ENCODE measurements at regions not wholly inside any gene's neighbourhood (a gene's known extent, or its start where the extent isn't known, plus 50 kb on each side); places are given as distances from the start of the nearest gene placed in this dataset.

DNA sequence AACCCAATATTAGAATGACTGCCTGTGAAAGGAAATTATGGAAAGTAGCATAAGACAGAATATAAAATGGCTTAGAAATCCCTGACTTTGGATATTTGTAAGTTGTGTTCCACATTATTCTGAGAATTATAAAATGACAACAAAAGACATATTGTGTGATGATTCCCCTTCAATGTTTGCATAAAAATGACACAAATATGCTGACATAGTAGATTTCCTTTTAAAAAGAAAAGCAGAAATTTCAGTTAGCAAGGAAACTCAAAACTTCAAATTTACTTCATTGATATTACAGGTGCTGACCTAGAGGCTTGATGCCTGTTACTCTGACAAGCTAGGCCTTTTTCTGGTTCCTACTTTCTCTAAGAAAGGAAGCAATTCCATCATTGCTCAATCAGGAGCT is 816.9 kb upstream of the HS3ST5 start:
- DNase-seq (ENCODE audit: low spot score) (no peak), ATAC-seq (no peak)
- H3K36me3 Mint-ChIP-seq: no peaks in the 10 kb centered on the region
- TF ChIP-seq CREB1 (CRISPR knock-in tag; IDR thresholded peaks at IDR 0.05) (no peak), TCF7 (CRISPR knock-in tag; IDR thresholded peaks at IDR 0.05; ENCODE audit: low read depth) (no peak), GTF2I (CRISPR knock-in tag; conservative IDR thresholded peaks at IDR 0.05) (no peak), ZNF416 (CRISPR knock-in tag; IDR thresholded peaks at IDR 0.05) (no peak), GABPB1 (CRISPR knock-in tag; IDR thresholded peaks at IDR 0.05) (no peak), ZNF138 (CRISPR knock-in tag; conservative IDR thresholded peaks at IDR 0.05) (no peak), TEAD1 (CRISPR knock-in tag; IDR thresholded peaks at IDR 0.05) (no peak), TP53 (CRISPR knock-in tag; IDR thresholded peaks at IDR 0.05) (no peak), PRRX2 (CRISPR knock-in tag; IDR thresholded peaks at IDR 0.05) (no peak)
- TF ChIP-seq, protein P1, sequence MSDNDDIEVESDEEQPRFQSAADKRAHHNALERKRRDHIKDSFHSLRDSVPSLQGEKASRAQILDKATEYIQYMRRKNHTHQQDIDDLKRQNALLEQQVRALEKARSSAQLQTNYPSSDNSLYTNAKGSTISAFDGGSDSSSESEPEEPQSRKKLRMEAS (CRISPR knock-in tag; IDR thresholded peaks at IDR 0.05): no peak
- TF ChIP-seq, protein P2, sequence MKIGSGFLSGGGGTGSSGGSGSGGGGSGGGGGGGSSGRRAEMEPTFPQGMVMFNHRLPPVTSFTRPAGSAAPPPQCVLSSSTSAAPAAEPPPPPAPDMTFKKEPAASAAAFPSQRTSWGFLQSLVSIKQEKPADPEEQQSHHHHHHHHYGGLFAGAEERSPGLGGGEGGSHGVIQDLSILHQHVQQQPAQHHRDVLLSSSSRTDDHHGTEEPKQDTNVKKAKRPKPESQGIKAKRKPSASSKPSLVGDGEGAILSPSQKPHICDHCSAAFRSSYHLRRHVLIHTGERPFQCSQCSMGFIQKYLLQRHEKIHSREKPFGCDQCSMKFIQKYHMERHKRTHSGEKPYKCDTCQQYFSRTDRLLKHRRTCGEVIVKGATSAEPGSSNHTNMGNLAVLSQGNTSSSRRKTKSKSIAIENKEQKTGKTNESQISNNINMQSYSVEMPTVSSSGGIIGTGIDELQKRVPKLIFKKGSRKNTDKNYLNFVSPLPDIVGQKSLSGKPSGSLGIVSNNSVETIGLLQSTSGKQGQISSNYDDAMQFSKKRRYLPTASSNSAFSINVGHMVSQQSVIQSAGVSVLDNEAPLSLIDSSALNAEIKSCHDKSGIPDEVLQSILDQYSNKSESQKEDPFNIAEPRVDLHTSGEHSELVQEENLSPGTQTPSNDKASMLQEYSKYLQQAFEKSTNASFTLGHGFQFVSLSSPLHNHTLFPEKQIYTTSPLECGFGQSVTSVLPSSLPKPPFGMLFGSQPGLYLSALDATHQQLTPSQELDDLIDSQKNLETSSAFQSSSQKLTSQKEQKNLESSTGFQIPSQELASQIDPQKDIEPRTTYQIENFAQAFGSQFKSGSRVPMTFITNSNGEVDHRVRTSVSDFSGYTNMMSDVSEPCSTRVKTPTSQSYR (CRISPR knock-in tag; IDR thresholded peaks at IDR 0.05): no peak
- TF ChIP-seq, protein P3, sequence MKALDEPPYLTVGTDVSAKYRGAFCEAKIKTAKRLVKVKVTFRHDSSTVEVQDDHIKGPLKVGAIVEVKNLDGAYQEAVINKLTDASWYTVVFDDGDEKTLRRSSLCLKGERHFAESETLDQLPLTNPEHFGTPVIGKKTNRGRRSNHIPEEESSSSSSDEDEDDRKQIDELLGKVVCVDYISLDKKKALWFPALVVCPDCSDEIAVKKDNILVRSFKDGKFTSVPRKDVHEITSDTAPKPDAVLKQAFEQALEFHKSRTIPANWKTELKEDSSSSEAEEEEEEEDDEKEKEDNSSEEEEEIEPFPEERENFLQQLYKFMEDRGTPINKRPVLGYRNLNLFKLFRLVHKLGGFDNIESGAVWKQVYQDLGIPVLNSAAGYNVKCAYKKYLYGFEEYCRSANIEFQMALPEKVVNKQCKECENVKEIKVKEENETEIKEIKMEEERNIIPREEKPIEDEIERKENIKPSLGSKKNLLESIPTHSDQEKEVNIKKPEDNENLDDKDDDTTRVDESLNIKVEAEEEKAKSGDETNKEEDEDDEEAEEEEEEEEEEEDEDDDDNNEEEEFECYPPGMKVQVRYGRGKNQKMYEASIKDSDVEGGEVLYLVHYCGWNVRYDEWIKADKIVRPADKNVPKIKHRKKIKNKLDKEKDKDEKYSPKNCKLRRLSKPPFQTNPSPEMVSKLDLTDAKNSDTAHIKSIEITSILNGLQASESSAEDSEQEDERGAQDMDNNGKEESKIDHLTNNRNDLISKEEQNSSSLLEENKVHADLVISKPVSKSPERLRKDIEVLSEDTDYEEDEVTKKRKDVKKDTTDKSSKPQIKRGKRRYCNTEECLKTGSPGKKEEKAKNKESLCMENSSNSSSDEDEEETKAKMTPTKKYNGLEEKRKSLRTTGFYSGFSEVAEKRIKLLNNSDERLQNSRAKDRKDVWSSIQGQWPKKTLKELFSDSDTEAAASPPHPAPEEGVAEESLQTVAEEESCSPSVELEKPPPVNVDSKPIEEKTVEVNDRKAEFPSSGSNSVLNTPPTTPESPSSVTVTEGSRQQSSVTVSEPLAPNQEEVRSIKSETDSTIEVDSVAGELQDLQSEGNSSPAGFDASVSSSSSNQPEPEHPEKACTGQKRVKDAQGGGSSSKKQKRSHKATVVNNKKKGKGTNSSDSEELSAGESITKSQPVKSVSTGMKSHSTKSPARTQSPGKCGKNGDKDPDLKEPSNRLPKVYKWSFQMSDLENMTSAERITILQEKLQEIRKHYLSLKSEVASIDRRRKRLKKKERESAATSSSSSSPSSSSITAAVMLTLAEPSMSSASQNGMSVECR (CRISPR knock-in tag; IDR thresholded peaks at IDR 0.05; ENCODE audit: borderline replicate concordance): no peak
- TF ChIP-seq, protein P4, sequence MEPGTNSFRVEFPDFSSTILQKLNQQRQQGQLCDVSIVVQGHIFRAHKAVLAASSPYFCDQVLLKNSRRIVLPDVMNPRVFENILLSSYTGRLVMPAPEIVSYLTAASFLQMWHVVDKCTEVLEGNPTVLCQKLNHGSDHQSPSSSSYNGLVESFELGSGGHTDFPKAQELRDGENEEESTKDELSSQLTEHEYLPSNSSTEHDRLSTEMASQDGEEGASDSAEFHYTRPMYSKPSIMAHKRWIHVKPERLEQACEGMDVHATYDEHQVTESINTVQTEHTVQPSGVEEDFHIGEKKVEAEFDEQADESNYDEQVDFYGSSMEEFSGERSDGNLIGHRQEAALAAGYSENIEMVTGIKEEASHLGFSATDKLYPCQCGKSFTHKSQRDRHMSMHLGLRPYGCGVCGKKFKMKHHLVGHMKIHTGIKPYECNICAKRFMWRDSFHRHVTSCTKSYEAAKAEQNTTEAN (CRISPR knock-in tag; IDR thresholded peaks at IDR 0.05): no peak
- TF ChIP-seq, protein P5, sequence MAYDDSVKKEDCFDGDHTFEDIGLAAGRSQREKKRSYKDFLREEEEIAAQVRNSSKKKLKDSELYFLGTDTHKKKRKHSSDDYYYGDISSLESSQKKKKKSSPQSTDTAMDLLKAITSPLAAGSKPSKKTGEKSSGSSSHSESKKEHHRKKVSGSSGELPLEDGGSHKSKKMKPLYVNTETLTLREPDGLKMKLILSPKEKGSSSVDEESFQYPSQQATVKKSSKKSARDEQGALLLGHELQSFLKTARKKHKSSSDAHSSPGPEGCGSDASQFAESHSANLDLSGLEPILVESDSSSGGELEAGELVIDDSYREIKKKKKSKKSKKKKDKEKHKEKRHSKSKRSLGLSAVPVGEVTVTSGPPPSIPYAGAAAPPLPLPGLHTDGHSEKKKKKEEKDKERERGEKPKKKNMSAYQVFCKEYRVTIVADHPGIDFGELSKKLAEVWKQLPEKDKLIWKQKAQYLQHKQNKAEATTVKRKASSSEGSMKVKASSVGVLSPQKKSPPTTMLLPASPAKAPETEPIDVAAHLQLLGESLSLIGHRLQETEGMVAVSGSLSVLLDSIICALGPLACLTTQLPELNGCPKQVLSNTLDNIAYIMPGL (CRISPR knock-in tag; IDR thresholded peaks at IDR 0.05): no peak
- TF ChIP-seq, protein P6, sequence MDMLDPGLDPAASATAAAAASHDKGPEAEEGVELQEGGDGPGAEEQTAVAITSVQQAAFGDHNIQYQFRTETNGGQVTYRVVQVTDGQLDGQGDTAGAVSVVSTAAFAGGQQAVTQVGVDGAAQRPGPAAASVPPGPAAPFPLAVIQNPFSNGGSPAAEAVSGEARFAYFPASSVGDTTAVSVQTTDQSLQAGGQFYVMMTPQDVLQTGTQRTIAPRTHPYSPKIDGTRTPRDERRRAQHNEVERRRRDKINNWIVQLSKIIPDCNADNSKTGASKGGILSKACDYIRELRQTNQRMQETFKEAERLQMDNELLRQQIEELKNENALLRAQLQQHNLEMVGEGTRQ (CRISPR knock-in tag; IDR thresholded peaks at IDR 0.05): no peak
- ChIA-PET CTCF (no interaction called here), POLR2A (no interaction called here)
- H3K27me3 Mint-ChIP-seq (ENCODE audit: low read depth): 0 out of 2 replicates have a peak, but pooled peaks cover 3% of the 10 kb centered on the region
- H3K4me1 Mint-ChIP-seq: no peaks in the 10 kb centered on the region
- H3K27ac Mint-ChIP-seq: no peak overlapping the region
- peaks cover 20% of the 10 kb centered on the region for H3K9me3 Mint-ChIP-seq
- no peak overlapping the region for H3K4me3 Mint-ChIP-seq

DNA sequence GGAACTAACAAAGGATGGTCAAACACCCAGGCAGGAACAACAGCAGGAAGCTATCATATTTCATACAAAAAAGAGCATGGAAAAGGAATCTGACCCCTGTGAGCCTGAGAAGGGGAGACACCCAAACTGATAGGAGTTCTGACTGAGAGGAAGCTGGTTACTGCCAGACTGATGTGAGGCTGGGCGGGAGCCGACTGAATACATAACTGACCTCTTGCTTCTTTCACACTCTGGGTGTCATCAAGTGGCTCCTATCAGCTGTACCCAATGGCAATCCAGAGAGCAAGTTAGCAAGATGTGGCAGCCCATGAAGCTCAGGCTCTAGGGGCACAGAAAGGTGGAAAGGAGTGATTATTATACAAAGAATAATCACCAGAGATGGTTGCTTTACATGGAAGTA is 795.1 kb upstream of the HS3ST5 start:
- peaks cover 5% of the 10 kb centered on the region; the same call in 1 of the 2 replicates for H3K4me1 Mint-ChIP-seq
- no peak overlapping the region for H3K4me3 Mint-ChIP-seq
- peak; percentile 60 for ATAC-seq
- no peaks in the 10 kb centered on the region for H3K36me3 Mint-ChIP-seq
- no peaks in the 10 kb centered on the region for H3K27me3 Mint-ChIP-seq (ENCODE audit: low read depth)
- POLR2A ChIA-PET: no interaction called here
- CTCF ChIA-PET: no interaction called here
- no peaks in the 10 kb centered on the region for H3K9me3 Mint-ChIP-seq
- TF ChIP-seq GTF2I (CRISPR knock-in tag; conservative IDR thresholded peaks at IDR 0.05) (no peak), NR2C2 (CRISPR knock-in tag; IDR thresholded peaks at IDR 0.05) (no peak), PRRX2 (CRISPR knock-in tag; IDR thresholded peaks at IDR 0.05) (no peak), CREB1 (CRISPR knock-in tag; IDR thresholded peaks at IDR 0.05) (no peak), TP53 (CRISPR knock-in tag; IDR thresholded peaks at IDR 0.05) (no peak), MXD4 (CRISPR knock-in tag; IDR thresholded peaks at IDR 0.05; ENCODE audit: borderline replicate concordance) (no peak)
- TF ChIP-seq, protein P7, sequence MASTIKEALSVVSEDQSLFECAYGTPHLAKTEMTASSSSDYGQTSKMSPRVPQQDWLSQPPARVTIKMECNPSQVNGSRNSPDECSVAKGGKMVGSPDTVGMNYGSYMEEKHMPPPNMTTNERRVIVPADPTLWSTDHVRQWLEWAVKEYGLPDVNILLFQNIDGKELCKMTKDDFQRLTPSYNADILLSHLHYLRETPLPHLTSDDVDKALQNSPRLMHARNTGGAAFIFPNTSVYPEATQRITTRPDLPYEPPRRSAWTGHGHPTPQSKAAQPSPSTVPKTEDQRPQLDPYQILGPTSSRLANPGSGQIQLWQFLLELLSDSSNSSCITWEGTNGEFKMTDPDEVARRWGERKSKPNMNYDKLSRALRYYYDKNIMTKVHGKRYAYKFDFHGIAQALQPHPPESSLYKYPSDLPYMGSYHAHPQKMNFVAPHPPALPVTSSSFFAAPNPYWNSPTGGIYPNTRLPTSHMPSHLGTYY (CRISPR knock-in tag; IDR thresholded peaks at IDR 0.05): no peak
- TF ChIP-seq, protein P8, sequence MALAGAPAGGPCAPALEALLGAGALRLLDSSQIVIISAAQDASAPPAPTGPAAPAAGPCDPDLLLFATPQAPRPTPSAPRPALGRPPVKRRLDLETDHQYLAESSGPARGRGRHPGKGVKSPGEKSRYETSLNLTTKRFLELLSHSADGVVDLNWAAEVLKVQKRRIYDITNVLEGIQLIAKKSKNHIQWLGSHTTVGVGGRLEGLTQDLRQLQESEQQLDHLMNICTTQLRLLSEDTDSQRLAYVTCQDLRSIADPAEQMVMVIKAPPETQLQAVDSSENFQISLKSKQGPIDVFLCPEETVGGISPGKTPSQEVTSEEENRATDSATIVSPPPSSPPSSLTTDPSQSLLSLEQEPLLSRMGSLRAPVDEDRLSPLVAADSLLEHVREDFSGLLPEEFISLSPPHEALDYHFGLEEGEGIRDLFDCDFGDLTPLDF (CRISPR knock-in tag; IDR thresholded peaks at IDR 0.05): no peak
- TF ChIP-seq, protein P9, sequence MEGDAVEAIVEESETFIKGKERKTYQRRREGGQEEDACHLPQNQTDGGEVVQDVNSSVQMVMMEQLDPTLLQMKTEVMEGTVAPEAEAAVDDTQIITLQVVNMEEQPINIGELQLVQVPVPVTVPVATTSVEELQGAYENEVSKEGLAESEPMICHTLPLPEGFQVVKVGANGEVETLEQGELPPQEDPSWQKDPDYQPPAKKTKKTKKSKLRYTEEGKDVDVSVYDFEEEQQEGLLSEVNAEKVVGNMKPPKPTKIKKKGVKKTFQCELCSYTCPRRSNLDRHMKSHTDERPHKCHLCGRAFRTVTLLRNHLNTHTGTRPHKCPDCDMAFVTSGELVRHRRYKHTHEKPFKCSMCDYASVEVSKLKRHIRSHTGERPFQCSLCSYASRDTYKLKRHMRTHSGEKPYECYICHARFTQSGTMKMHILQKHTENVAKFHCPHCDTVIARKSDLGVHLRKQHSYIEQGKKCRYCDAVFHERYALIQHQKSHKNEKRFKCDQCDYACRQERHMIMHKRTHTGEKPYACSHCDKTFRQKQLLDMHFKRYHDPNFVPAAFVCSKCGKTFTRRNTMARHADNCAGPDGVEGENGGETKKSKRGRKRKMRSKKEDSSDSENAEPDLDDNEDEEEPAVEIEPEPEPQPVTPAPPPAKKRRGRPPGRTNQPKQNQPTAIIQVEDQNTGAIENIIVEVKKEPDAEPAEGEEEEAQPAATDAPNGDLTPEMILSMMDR (IDR thresholded peaks at IDR 0.05): no peak
- H3K27ac Mint-ChIP-seq: no peak overlapping the region
- no peak for DNase-seq (ENCODE audit: low spot score)
